ENCODE measurements at regions not wholly inside any gene's neighbourhood (a gene's known extent, or its start where the extent isn't known, plus 50 kb on each side); places are given as distances from the start of the nearest gene placed in this dataset.
"Not testable (repeated sequence)": the region's sequence is repeated elsewhere in the genome, so short reads cannot be mapped to it uniquely, and the experiment has no call there.

GRCh38 chr1:121006826-121007225, 117.3 kb downstream of the PPIAL4A start:
- not testable (repeated sequence) for DNase-seq

DNA sequence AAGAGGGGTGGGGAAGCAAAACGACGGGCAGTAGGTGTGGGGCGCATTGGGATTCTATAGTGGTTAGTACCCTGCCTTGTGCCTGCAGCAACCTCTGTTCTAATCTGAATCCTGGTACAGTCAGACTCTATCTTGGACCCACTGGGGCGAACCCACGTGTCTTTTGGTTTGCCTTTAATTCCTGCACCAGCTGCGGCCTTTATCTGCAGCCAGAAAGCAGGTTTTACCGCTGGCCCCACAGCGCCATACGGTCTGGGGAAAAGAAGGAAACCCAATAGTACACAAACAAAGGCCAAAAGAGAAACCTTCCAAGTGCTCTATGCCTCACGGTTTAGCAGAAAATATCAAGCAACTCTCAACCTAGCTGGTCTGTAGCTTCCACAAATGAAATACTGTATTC, 118.2 kb downstream of the PPIAL4A start:
- DNase-seq, result not testable (repeated sequence)

GRCh38 chr1:121008512-121009215, 119.1 kb downstream of the PPIAL4A start:
- peak; percentile 2 for DNase-seq

GRCh38 chr1:121009216-121010057, 119.9 kb downstream of the PPIAL4A start:
- peak; percentile 51 for DNase-seq

- DNase-seq, result not testable (repeated sequence)
Measured at GRCh38 chr1:121010141-121010540, 120.6 kb downstream of the PPIAL4A start.

DNA sequence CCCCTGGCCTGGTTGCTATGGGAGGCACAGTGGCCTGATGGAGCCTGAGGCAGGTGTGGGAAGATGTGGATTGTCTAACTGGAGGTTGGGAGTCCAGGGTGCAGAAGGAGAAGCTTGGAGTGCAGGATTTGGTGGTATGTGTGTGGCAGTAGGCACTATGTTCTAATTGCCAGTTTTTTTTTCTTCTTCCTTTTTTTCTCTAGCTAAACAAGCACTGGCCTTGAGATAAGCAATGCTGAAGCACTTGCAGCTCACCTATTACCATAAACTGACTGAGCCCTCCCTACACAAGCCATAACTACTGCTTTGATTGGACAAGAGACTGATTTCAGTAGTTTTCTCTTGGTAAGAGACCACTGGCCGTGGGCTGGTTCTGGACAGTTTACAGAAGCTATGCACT, 123.6 kb downstream of the PPIAL4A start:
- DNase-seq, result not testable (repeated sequence)

- DNase-seq, result peak; percentile 7
Measured at GRCh38 chr1:121016182-121017028, 126.8 kb downstream of the PPIAL4A start.

DNA sequence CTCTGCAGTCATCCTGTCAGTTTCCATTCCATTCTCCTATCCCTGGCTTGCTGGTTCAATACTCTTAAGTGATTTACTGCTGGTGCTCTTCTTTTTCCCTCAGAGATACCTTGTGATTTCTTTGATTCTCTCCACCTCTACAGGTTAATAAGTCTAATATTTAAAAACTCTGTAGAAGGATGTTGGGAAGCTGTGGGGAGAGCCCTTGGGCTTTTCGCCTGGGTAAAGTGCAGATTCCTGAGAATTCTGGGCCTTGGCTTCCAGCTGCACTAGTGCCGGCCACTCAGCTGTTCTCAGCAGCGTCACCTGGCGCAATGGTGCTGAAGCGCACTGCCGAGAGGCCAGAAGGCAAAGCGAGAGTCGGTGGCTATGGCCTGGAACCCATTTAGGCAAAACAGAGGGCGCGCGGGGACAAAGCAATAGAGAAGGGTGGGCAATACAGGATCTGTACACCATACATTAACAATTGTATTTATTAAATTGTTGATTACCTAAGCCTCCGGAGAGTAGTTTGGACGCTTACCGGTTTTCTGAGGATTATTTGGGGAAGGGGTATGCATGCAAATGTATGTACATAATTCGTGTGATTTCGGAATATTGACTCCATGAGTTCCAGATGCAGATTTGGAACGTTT, 130.3 kb downstream of the PPIAL4A start:
- DNase-seq, result not testable (repeated sequence)

- DNase-seq, result peak; percentile 28
Measured at GRCh38 chr1:121020350-121021236, 131.0 kb downstream of the PPIAL4A start.

DNA sequence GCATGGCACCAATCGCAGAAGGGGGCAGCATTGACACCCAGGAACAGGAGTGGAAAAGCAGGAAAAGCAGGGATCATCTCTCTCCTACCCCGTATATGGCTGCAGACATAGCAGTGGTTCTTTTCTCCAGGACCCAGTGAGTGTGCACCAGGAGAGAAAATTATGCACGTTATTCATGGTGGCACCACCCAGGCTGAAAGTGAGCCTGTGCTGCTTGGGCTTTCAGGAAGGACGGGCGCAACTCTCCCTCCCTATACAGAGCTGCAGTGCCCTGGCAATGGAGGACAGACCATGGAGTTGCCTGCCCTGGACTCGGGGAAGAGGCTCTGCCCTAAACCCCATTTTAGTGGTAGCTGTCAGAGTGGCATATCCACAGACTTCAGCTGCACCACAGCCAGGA, 132.1 kb downstream of the PPIAL4A start:
- DNase-seq, result not testable (repeated sequence)

DNA sequence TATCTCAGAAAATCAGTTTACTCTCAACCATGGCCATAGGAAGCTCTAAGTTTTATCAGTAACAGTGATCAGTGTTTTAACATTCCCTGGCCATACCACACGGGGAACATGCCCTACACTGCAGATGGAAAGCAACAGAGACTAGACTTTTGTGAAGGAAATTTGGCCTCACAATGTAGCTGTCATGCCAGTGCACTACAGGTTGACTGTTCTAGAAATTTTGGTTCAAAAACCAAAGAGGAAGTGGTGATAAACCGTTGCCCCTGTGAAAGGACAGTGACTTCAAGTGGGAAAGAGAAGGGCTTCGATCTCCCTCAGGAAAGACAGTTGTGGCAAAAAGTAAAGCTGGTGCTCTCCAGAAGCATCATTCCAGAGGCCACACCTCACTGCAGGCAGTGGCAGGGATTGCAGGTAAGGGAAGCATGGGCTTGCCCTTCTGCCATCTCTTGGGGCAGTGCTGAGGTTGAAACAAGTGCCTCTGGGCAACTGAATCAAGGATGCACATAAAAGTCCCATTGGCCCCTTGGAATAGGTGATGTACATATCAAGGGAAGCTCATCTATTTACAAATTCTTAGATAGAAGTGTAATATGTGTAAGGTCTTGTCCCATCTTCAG, 143.4 kb downstream of the PPIAL4A start:
- DNase-seq, result not testable (repeated sequence)

- DNase-seq, result not testable (repeated sequence)
Measured at GRCh38 chr1:121036792-121037191, 147.2 kb downstream of the PPIAL4A start.

DNA sequence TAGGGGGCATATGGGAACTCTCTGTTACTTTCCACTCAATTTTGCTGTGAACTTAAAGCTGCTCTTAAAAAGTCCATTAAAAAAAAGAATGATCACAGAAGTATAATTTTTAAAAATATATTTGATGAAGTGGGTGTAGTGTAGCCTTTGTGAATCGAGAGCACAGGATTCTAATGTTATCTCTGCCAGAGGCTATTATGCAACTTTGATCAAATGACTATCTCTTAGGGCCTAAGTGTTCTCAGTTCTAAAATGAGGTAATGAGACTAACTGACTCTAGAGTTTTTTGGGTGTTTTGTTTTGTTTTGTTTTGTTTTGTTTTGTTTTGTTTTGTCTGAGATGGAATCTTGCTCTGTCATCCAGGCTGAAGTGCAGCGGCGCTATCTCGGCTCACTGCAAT, 143.2 kb downstream of the FAM72B start:
- not testable (repeated sequence) for DNase-seq

- DNase-seq, result not testable (repeated sequence)
Measured at GRCh38 chr1:121041497-121041896, 142.6 kb downstream of the FAM72B start.

DNA sequence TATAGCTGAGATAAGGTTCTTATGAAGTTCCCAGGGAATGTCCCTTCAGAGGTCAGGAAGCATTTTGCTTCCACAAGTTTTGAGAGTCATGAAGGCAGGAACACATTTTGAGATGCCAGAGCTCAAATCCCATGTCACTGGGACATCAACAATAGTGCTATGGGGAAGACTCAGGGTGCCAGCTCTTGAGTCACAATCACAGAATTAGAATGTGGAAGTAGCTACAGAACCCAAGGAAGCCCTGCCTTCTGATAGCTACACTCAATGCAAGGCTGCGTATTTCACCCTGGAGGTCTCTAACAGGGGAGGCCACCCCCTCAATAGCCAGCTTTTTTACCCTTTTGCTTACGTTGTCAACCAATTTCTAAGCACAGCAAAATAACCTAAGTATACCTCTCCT, 141.3 kb downstream of the FAM72B start:
- DNase-seq, result not testable (repeated sequence)

GRCh38 chr1:121048293-121048752, 135.8 kb downstream of the FAM72B start:
- peak; percentile 37 for DNase-seq

GRCh38 chr1:121048769-121049443, 135.2 kb downstream of the FAM72B start:
- not testable (repeated sequence) for DNase-seq

- DNase-seq, result not testable (repeated sequence)
Measured at GRCh38 chr1:121050097-121050496, 134.0 kb downstream of the FAM72B start.

- DNase-seq, result not testable (repeated sequence)
Measured at GRCh38 chr1:121051161-121051790, 132.9 kb downstream of the FAM72B start.

Measured in CD4-positive, alpha-beta T cell treated with Interleukin-6 for 4 hours (primary cell).